ENCODE measurements at regions not wholly inside any gene's neighbourhood (a gene's known extent, or its start where the extent isn't known, plus 50 kb on each side); places are given as distances from the start of the nearest gene placed in this dataset.
A peak's percentile ranks its signal among the peaks of the same experiment; 100 is the strongest.
"Not testable (repeated sequence)": the region's sequence is repeated elsewhere in the genome, so short reads cannot be mapped to it uniquely, and the experiment has no call there.

DNA sequence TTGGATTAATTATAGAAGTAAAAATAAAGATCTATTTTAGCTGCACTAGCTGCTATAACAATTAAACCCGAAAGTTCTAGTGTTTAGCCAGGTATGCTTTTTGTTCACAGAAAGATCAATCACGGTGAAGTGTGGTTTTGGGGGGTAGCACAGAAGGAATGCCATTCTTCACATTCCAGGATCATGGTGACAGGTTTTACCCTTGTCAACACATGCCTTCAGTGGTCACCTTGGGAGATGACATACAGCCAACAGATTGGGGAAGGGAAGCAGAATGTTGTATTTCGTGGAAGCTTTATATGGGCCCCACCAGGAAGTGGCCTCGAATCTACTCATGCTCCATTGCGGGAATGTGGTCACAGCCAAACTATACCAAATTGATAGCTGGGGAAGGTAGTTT, 753.6 kb downstream of the RAPGEF2 start:
- DNase-seq: no peak

DNA sequence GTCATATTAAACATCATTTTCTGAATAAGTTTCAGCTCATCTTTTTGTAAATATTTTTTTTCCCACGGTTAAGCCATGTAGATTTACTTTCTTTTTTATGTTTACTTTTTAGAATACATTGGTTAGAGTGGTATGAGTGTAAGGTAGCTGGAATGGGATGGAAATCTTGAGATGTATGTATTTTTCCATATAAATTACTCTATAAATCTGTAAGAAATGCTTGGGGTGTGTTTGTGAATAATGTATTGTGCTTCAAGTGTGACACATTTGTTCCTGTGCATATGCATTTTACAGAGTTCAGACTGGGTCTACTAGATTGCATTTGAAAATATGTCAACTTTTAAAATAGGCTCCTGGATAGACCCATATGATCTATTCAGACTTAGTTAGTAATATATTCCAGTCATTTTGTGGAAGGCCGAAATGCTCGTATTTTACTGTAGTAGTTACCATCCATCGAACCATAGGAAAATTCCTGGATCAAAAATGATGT, 756.8 kb downstream of the RAPGEF2 start:
- no peak for DNase-seq

DNA sequence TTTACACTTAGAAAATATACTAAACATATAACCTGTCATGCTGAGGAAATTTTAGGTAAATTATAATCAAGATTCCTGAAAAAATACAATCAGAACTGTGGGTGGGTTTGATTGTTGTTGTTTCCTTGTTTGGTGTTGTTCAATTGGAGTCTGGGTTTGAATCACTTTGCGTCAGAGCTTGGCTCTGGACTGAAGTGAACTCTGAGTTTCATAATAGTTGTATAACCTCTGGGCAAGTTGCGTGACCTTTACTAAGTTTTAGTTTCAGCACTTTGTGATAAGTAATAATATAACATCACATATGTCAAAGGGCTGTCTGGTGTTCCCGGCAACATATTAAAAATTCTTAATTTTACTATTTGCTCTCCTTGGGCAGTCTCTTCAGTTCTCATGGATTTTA, 758.1 kb downstream of the RAPGEF2 start:
- no peak for DNase-seq

DNA sequence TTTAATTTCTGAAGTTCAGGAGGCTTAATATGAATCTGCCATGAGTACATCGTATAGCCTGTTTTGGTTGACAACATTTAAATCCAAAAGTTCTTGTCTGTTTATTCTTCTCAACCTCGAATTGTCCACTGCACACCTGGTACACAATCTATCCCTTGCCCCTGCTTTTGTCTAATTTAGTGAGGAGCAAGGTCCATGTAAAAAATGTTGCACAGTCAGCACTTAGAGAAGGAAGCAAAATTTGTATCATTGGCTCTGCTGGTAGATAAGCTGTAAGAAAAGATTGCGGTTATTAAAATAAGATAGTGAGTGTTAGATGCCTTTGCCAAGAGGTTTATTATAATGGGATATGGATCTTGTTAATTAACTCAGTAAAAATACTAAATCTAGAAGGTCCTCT, 761.5 kb downstream of the RAPGEF2 start:
- DNase-seq: no peak

DNA sequence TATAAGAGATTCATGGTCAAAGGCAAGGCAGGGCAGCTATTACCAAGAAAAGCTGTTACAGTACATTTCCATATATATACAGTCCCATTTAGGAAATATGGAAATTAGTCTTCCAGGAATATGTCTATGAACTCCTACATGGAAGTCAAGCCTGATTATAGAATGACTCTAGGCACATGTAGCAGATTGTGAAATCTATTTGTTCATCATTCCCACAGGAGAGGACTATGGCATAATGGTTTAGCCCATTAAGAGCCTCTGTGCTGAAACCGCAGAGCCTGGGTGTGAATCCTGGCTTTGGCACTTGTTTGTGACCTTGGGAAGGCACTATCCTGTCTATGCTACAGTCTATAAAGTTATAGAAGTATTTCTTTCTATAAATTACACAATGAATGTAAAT, 764.8 kb downstream of the RAPGEF2 start:
- DNase-seq: no peak

DNA sequence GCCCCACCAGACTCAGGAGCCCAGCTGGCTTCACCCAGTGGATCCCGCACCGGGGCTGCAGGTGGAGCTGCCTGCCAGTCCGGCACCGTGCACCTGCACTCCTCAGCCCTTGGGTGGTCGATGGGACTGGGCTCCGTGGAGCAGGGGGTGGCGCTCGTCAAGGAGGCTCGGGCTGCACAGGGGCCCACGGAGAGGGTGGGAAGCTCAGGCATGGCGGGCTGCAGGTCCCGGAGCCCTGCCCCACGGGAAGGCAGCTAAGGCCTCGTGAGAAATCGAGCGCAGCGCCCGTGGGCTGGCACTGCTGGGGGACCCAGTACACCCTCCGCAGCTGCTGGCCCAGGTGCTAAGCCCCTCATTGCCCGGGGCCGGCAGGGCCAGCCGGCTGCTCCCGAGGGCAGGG, 766.1 kb downstream of the RAPGEF2 start:
- not testable (repeated sequence) for DNase-seq

DNA sequence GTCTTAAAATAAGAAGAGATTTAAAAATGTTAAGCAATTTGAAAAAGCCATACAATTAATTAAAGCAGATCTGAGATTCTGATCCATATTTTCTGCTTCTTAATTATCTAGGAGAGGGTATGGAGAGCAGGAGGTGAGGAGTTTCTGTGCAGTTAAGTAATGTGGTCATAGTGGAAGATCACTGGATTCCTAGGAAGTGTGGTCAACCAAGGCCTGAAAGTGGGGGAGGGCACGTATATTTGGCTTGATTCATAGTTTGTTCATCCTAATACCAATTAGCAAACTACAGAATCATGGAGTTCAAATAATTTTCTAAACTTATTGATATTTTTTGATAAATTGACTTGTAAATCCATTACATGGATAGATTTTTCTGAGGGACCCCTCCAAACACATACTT, 768.3 kb downstream of the RAPGEF2 start:
- DNase-seq: no peak

DNA sequence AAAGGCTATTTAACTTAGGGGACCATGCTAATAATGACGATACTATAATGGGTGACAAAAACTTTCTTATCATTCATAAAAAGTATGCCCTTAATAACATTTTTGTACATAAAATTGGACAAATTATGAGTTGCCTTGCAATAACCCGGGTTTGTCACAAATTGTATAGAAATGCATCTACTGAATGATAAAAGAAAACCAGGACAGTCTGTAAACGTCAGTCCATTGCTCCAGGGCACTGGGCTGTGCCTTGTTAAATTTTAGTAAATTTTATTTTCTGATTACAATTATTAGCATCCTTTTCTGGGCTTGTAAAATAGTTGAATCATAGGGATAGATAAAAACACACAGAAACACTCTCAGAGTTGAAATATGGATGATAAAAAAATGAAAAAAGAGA, 778.3 kb downstream of the RAPGEF2 start:
- no peak for DNase-seq

DNA sequence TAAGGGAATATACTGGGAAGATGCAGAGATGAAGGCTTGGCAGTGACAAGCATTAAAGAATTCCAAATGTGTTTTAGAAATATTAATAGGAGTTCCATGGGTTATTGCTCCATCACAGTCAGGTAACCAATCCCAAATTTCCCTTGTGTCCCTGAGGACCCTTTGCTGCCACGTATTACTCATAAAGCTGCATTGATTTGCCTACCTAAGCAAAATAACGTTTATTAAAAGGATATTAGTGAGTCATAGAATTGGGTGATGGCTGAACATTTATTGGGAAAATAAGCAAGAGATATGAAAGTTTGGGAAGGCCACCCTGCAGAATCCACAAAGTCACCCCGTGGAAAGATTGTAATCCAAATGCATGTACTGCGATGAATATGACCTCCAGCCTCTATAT, 782.1 kb downstream of the RAPGEF2 start:
- DNase-seq: no peak

DNA sequence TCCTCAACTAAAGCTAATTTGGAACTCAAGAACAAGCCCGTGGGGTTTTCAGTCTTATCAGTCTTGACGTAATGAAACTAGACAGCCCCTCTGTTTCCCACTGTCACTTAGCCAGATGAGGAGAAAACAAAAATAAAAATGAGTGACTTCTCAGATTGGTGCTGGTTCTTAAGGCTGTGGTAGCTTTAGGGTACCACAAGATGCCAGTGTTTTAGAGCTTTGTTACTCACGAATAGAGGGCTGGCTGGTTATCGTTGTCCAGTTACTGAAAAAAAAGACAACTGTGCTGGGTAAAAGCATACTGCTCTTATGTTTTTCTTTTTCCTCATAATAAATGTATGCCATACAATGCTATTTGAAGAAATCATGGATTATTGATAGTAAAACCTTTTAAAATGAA, 796.7 kb downstream of the RAPGEF2 start:
- DNase-seq: no peak

DNA sequence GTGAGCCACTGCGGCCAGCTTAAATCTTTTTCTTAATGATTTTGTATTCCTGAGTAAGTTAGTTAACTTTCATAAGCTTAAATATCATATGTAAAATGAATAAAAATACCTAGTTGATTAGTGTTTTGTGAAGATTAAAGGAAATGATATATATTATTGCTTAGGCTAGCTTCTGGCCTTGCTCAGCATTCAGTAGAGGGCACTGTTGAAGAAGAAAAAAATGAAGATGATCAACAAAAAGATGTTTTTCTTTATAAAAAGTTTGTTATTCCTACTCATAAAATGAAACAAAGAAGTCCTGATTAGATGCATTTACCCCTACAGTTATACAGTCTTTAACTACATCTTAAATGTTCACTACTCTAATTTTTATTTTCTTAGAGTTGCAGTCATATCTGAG, 797.7 kb downstream of the RAPGEF2 start:
- no peak for DNase-seq

DNA sequence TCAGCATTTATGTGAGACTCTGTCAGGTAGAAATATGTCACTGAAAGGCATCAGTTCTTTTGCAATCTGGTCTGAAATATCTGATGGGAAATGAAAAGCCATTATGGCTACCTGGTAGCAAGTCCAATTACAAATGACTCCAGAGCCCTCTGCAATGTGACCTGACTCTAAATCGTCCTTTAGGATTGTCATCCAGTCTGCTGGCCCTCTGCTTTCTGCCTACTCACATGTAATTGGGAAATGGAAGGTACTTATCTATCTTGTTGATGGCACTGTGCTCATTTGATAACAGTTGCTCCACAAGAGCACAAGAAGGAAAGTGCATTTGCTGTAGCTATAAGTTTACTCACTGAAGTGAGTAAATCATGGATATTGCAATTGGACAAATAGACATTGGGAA, 799.8 kb downstream of the RAPGEF2 start:
- no peak for DNase-seq

DNA sequence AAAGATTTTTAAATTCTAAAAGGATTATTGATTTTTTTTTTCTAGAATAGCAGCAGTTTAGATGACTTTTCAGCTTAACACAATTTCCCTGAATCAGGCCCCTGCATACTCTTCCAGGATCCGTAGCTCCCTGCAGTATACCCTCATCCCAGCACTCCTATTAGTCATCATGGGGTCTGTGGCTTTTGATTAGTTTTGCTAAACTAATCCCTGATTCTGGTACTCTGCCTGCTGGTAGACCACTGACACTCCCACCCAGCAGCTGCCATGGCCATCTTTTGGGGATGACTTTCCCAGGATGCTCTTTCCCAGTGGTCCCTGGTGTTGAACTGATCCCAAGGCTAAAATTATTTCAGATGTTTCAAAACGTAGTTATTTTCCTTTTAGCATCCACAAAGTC, 802.0 kb downstream of the RAPGEF2 start:
- no peak for DNase-seq

DNA sequence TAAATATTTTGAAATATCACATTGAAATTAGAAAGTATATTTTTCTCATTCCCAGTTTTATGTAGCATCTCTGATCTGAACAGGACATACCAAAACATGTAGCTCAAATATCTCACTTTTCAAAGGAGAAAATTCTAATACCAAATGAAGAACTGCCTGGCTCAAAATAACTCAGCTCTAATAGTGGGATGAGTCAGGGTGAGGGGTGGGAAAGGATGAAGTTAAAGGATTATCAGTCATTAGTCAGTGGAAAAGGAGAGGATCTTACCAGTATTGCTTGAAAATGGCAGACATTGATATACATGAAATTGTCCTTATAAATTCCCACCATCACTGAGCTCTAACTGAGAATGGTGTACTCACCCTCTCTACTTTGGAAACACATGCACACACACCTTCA, 803.2 kb downstream of the RAPGEF2 start:
- no peak for DNase-seq

DNA sequence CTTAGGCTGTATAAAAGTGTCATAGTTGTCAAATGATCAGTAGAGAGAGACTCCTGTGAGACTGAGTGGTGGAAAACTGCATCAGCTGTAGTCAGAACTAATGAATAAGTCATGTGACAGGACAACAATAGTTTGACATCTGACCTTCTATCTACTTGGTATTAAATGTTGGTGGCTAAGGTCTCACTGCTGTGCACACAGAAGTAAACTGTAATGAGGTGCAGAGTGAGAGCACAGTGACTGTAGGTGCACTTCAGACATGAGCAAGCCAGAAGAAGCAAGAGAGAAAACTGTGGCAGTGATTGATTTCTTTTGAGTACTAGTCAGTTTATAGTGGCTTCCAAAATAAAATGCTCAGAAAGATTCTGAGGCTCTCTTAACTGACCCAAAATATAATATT, 803.6 kb downstream of the RAPGEF2 start:
- DNase-seq: no peak

DNA sequence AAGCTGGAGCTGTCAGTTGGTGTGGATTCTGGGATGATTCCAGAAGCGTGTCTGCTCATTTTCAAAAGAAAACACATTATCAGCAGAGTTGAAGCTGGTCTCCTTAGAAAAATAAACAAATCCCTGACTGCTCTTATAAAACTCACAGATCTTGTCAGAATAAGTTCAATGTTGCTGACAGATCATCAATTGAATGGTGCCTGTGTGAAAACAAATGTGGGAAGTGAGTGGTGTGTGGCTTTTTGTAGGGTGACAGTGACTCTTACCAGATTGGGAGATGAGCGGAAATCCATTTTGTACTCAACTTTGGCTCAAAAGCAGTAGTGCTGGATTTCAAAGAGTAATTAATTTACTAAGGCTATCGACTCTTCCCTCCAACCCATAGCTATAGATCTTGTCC, 807.8 kb downstream of the RAPGEF2 start:
- DNase-seq: no peak

DNA sequence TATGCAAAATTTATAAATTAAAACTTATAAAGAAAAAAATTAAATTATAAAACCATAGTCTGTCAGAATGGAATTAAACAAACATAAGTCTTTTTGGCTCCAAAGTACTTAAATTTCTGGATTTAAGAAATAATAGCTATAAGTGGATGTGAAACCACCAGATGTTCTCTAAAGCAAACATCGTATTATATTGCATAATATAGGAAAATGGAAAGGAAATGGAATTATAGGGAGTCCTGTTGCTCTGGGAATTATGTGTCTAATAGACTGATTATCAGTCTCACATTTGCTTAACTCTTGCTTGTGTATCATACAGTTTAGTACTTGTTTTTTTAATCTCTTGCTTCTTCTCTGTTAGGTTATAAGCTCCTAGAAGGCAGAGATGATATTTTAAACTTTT, 819.2 kb downstream of the RAPGEF2 start:
- DNase-seq: no peak

DNA sequence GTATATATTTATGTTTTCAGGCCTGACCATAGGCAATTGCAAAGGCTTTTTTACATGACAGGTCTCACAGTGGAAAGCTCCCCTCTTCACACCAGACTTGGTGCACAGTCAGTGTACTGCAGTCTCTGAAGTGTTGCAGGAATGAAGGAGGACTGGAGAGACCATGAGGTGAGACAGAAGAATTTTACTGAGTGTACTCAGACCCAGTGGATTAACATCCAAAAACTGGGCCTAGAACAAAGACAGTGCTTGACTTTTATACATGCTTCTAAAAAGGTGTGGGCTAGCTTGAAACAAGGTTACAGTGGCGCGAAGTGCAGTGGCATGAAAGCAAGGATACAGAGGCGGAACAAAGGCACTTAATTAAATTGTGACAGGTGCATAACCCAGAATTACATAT, 822.9 kb downstream of the RAPGEF2 start:
- no peak for DNase-seq

DNA sequence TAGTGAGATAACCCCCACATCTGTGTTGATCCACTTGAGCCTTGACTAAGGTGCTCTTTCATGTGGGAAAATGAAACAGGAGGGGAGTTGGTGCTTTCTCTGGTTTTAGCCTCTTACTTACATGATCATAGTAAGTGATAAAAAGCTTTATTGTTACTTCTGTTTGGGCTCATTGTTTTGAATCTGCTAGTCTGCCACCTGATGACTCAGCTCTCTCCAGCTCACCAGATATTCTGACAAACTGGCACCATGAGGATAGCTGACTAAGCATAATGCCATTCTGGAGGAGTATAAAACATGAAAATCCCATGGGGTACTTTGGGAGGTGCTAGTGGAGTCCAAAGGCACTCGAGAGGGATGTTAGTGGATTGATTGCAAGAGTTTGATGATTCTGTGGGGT, 824.0 kb downstream of the RAPGEF2 start:
- no peak for DNase-seq

DNA sequence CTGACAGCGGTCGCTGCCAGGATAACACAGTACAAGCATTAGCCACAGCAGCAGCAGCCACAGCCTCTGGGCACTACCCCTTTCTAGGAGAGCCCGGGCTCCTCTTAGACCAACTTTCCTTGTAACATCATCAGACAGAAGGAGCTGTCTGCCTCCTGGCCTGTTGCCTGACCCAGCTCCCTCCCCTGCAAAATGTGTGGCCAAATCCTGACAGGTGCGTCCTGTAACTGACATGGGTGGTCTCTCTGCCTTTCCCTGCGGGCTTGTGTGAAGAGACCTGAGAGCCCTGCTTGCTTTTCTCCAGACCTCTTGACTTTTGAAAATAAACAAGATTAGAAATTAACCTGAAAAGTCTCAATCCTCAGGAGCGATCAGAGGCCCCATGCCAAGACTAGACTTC, 824.9 kb downstream of the RAPGEF2 start:
- DNase-seq: no peak

DNA sequence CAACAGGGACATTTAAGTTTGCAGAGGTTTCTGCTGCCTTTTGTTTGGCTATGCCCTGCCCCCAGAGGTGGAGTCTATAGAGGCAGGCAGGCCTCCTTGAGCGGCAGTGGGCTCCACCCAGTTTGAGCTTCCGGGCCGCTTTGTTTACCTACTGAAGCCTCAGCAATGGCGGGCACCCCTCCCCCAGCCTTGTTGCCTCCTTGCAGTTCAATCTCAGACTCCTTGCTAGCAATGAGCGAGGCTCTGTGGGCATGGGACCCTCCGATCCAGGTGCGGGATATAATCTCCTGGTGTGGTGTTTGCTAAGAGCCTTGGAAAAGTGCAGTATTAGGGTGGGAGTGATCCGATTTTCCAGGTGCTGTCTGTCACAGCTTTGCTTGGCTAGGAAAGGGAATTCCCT, 831.7 kb downstream of the RAPGEF2 start:
- not testable (repeated sequence) for DNase-seq

DNA sequence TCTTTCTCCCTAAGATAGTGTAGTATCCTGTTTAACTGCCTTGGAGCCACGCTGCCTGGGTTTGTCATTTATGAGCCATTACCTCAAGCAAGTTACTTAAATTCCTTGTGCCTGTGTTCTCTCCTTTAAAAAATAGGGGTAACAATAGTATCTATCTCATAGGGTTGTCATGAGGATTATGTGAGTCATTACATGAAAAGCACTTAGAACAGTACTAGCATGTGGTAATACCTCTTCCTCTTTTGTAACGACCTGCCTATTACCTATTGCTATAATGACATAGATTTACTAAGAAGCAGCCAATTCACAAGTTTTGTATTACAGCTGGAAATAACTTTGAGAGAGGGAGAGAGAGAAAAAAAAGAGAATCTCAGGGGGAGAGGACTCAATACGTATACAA, 834.7 kb downstream of the RAPGEF2 start:
- no peak for DNase-seq

DNA sequence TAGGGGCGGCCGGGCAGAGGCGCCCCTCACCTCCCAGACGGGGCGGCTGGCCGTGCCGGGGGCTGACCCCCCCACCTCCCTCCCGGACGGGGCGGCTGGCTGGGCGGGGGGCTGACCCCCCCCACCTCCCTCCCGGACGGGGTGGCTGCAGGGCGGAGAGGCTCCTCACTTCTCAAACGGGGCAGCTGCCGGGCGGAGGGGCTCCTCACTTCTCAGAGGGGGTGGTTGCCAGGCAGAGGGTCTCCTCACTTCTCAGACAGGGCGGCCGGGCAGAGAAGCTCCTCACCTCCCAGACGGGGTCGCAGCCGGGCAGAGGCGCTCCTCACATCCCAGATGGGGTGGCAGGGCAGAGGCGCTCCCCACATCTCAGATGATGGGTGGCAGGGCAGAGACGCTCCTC, 836.8 kb downstream of the RAPGEF2 start:
- DNase-seq: not testable (repeated sequence)

DNA sequence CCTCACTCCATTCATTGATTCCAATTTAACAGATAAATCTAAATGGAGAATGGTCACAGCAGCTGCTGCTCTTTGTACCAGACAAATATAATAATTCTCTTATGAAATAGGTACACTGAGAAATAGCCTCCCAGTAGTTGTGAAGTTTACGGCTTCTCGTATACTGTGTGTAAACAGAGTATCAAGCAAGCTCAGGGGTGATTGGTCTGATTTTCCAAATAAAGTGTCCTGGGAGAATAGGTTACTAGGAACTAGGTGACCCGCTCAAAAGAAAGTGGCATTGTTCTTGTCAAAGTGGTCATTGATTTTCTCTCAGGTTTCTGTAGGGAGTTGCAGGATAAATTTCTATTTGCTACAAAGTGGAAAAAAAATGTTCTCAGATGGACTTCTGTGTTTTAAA, 838.2 kb downstream of the RAPGEF2 start:
- DNase-seq: no peak

DNA sequence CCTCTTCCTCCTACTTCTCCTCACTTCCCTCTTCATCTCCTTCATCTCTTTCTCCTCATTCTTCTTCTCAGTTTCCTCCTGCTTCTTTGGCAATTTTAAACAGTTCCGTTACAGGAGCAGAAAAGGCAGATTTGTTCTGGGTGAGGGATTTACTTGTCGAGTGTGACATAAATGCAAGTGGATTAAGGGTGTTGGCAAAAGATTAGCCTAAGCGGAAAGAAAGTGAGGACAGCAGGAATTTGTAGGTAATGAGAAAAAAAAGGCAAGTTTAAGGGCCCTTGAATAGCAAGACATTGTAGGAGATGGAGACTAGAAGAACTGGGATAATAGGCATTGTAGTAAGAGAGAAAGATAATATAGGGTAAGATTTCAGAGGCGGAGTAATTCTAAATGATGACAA, 841.6 kb downstream of the RAPGEF2 start:
- DNase-seq: no peak

DNA sequence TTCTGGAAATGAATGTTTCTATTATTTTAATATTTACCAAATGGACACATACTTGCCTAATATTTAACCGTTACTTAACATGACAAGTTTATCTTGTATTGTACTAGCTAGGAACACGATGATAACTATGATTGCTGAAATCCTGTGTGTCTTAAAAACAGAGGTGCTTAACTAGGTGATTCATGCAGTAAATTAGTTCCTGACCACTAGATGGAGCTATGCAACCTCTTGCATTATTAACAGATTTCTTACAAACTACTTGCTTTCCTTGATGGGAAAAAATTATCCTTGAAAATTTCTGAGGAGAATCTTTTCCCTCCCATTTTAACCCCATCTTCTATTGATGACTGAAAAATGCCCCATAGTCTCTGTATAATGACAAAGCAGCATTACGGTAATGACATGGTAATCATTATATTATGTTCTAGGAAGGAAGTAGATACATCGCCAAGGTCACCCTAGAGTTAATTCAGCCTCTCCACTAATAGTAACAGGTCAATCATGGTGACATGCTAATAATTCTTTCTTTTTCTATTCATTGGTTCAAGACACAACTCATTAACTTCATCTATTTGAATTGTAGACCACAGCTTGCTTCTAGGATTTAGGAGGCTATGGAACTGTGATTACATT, 844.2 kb downstream of the RAPGEF2 start:
- DNase-seq: peak; percentile 18

All from NCI-H1048 (cell line).